ENCODE measurements at regions not wholly inside any gene's neighbourhood (a gene's known extent, or its start where the extent isn't known, plus 50 kb on each side); places are given as distances from the start of the nearest gene placed in this dataset.
"Not testable (repeated sequence)": the region's sequence is repeated elsewhere in the genome, so short reads cannot be mapped to it uniquely, and the experiment has no call there.

DNA sequence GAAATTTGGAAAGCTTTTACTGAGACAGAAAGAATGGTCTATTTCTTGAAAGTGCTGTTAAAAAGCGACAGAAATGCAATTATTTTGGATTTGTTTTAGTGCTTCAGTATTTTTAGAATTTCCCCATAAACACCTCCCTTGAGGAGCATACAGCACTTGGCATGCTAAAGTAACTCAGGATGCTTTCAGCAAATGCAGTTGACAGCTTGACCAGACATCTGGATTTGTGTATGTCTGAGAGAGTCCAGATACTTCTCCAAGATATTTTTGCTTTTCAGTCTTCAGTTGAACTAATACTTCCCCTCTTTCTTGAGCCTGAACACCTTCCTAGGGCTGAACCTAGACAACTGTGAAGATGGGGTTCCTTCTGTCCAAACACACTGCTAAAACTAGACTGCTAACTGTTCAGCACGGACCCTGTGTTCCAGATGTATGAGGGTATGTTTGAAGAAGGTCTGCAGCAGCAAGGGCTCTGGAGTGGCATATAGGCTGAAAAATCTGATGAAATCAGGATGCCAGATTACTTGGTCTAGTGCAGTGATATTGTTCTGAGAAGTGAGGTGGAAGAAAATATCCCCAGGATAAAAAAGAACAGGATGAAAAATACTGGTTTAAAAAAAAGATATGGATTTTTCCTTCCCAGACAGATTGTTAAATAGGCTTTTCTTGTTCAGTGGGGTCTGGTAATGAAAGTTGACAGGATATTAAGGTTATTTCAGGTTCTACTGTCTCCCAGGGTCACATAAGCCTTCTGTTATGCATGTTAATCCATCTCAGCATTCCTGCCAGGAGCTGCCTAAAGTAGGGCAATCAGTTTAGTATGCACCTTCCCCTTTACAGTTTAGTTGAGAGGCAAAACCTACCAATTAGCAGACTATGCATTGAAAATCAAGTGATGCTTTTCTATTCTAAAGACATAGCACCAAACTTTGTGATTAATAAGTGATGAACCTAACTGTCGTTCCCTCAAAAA is 516.9 kb upstream of the TBL1XR1 start:
- no peak for DNase-seq (ENCODE audit: low read depth)

DNA sequence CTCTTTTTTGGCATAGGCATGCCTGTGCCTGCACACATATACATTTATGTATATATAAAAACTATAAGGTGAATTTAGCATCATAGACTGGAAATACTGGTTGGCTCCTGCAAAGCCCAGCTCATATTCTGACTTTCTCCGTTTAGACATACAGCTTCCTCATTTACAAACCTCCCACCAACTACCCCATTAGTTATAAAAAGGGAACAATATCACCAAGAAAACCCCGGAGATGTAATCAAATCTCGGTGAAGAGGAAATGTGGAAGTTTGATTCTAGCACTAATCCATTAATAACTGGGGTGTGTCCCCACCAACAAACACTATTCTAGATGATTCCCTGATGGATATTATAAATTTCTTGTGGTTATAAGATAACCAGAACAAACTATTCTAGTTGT is 517.7 kb upstream of the TBL1XR1 start:
- DNase-seq (ENCODE audit: low read depth), result no peak

- DNase-seq (ENCODE audit: low read depth), result no peak
Measured at GRCh38 chr3:177715980-177716379, 518.7 kb upstream of the TBL1XR1 start.

GRCh38 chr3:177720927-177721326 is 523.6 kb upstream of the TBL1XR1 start:
- DNase-seq (ENCODE audit: low read depth), result not testable (repeated sequence)

- no peak for DNase-seq (ENCODE audit: low read depth)
Measured at GRCh38 chr3:177721864-177722785, 524.8 kb upstream of the TBL1XR1 start.

DNA sequence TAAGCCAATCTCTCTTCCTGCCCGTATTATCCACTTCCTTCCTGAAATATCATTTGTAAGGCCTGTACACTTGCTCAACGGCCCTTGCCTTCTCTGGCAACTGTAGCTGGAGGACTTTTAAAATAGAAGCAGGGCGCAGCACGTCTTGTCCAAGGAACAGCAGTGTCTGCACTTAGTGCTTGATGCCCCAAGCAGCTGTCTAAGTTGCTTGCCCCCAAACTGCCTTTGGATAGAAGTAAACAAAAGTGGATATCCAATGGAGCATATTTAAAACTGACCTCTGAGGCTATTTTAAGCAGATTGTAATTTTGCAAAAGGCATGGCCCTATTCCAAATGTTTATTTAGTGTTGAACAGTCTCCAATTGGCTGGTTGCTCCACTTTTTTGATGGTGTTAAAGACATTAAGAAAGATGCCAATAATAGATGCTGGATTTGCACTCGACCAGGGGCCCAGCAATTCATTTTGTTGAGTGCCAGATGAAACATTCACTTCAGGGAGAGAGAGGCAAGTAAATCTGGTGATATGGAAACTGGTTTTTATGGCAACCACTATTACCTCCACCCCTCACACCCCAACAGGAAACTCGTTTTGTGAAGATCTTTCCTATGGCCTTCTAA is 526.8 kb upstream of the TBL1XR1 start:
- peak; percentile 33 for DNase-seq (ENCODE audit: low read depth)

- no peak for DNase-seq (ENCODE audit: low read depth)
Measured at GRCh38 chr3:177725165-177725564, 527.9 kb upstream of the TBL1XR1 start.

DNA sequence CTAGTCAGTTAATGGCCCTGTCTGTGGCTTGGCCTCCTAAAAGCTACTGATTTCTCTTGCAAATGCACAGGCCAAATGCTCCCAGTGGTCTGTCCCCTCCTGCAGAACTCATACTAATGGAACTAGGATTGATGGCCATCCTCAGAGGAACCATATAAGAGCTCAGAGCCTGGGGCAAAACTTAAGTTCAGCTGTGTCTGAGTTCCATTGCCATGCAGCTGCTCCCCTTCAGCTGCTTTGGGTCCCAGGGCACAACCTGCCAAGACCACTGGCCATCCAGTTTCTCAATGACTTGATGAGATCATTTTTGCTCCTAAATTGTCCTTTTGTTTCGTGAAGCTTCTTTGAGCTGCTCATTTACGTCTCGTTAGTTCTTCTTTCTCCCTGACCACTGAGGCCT is 529.5 kb upstream of the TBL1XR1 start:
- no peak for DNase-seq (ENCODE audit: low read depth)

DNA sequence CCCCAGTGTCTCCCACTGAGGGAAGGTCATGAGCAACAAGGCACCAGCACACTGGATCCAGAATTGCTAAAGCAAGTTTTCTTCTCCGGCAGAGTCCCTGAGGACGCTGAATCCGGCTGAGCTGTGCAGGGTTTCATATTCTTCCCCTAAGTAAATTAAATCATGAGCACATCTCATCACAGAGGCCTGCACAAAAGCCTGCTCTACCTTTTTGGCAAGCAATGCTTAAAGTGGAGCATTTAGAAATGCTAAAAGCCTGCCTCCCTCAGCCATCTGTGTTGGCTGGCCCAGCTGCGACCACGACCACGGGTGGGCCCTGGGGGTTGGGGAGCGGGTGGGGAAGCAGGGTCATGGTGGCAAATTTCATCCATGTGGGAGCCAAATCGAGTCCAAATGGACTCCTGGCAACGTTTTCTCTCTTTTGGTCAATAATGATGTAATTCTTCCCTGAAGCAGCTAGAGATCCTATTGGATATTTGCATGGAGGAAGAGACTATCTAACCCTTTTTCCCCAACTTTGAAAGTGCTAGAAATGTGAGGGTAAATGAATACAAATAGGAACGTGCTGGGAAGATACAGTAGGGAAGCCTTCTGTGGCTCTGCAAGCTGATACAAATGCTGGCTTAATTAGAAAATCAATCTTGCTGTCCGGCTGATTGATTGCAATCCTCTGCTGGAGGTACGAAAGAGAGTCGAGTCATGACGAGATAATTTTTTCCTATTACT is 532.8 kb upstream of the TBL1XR1 start:
- no peak for DNase-seq (ENCODE audit: low read depth)

- no peak for DNase-seq (ENCODE audit: low read depth)
Measured at GRCh38 chr3:177730814-177731213, 533.5 kb upstream of the TBL1XR1 start.

GRCh38 chr3:177731644-177732268 is 534.5 kb upstream of the TBL1XR1 start:
- no peak for DNase-seq (ENCODE audit: low read depth)

DNA sequence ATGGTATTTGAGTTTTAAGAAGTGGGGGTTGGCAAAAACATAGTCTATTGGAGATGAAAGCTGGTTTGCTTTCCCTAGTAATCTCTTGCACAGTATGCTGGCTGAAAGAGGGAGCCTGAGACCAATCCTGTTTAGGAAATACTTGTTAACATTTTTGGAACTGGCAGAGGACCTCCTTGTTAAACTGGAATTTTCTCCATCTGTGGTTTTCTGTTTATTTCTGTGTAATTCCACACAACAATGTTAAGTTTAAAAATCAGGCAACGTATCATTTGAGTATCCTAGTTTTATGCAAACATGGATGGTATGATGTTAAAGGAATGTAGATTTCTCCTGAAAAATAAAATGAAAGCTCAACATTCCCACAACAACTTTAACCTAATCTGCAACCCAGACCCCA is 536.0 kb upstream of the TBL1XR1 start:
- DNase-seq (ENCODE audit: low read depth), result no peak

DNA sequence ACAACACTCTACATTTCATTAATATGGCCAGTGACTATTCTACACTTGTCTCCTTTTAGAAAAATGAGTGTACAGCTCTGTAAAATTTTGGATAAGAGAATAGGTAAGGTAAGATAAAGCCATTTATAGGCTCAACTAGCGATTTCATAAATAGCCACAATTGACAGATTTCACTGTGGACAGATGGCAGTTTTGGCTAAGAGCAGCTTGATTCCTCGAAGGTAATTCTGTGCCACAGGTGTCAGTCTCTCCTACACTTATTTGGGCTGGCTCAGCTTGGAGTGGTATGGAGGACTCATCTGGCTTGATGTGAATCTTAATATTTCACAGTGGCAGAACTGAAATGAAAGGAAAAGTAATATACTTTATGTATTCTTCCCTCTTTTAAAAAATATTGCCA is 536.7 kb upstream of the TBL1XR1 start:
- no peak for DNase-seq (ENCODE audit: low read depth)

GRCh38 chr3:177735431-177735830 is 538.1 kb upstream of the TBL1XR1 start:
- DNase-seq (ENCODE audit: low read depth), result no peak

- no peak for DNase-seq (ENCODE audit: low read depth)
Measured at GRCh38 chr3:177739461-177739860, 542.2 kb upstream of the TBL1XR1 start.

GRCh38 chr3:177740254-177740653 is 543.0 kb upstream of the TBL1XR1 start:
- no peak for DNase-seq (ENCODE audit: low read depth)

DNA sequence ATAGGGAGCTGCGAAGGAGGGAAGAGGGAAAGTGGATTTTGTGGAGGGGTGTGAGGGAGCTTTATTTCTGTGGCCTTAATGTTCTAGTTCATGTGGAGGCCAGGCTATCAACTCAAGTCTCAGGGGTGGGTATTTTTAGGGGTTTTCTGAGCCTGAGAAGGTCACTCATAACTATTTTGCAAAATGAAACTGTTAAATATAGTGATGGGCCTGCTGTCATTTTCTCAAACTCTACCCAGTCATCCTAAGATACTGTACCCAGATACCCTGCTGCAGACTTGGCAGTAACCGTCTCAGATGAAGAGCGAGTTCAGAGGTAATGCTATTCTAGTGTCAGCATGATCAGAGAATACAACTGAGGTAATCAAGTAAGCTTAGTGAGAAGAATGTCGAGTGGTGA is 545.0 kb upstream of the TBL1XR1 start:
- no peak for DNase-seq (ENCODE audit: low read depth)

GRCh38 chr3:177743173-177743890 is 546.0 kb upstream of the TBL1XR1 start:
- DNase-seq (ENCODE audit: low read depth), result no peak

- DNase-seq (ENCODE audit: low read depth), result no peak
Measured at GRCh38 chr3:177744873-177745606, 547.8 kb upstream of the TBL1XR1 start.

DNA sequence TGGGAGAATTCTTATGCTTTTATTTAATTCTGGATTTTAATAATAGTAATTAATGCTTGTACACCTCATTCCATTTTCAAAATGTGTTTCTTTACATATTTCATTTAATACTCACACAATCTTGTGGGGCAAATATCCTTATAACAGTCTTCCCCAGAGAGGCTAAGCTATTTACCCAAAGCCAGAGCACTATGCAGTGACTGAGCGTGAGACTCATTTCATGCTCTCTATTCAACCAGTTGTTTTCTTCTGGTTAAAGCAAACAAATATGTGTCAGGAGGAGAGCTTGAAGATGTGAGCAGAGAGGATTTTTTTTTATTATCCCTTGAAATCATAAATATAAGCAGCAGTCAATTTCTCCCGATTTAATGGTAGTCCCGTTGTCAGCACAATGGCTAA is 548.3 kb upstream of the TBL1XR1 start:
- DNase-seq (ENCODE audit: low read depth), result no peak
